ENCODE measurements at regions not wholly inside any gene's neighbourhood (a gene's known extent, or its start where the extent isn't known, plus 50 kb on each side); places are given as distances from the start of the nearest gene placed in this dataset.

DNA sequence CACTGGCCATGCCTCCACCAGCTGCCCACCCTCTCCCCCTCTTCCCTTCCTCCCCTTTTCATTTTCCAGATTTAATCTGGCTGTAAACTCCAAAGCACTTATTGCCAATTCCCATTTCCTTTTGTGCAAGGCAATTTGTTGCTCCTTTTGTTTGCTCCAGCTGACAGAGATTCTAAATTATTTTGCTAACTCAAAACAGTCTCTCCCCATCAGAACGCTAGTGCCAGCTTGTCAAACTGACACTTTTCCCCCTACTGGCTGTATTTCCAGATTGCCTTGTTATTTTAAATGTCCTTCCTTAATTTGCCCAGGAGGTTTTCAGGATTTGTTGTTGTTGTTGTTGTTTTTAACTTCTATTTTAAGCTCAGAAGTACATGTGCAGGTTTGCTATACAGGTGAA, 57.0 kb upstream of the PAK1 start:
- ChIA-PET POLR2A (no interaction called here), CTCF (interaction anchor here (0.6 to 2.0 kb wide), 2 partner anchors 17 to 505 kb away, joined by 6 to 7 read pairs; no protein-coding TSS in a partner anchor)
- H3K9me3 ChIP-seq (ENCODE audit: control insufficient read depth, insufficient read depth, low read length) = no peaks in the 10 kb centered on the region
- H3K4me3 ChIP-seq (ENCODE audit: low read depth, low read length) = no peak overlapping the region
- H3K27me3 ChIP-seq (ENCODE audit: control insufficient read depth, insufficient read depth, low read length) = no peaks in the 10 kb centered on the region
- H3K27ac ChIP-seq (ENCODE audit: low read depth, low read length) = no peak overlapping the region
- TF ChIP-seq, protein P1, sequence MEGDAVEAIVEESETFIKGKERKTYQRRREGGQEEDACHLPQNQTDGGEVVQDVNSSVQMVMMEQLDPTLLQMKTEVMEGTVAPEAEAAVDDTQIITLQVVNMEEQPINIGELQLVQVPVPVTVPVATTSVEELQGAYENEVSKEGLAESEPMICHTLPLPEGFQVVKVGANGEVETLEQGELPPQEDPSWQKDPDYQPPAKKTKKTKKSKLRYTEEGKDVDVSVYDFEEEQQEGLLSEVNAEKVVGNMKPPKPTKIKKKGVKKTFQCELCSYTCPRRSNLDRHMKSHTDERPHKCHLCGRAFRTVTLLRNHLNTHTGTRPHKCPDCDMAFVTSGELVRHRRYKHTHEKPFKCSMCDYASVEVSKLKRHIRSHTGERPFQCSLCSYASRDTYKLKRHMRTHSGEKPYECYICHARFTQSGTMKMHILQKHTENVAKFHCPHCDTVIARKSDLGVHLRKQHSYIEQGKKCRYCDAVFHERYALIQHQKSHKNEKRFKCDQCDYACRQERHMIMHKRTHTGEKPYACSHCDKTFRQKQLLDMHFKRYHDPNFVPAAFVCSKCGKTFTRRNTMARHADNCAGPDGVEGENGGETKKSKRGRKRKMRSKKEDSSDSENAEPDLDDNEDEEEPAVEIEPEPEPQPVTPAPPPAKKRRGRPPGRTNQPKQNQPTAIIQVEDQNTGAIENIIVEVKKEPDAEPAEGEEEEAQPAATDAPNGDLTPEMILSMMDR (IDR thresholded peaks at IDR 0.05; ENCODE audit: low read depth, low read length) = no peak
- DNase-seq (ENCODE audit: low read depth, low spot score) = no peak

DNA sequence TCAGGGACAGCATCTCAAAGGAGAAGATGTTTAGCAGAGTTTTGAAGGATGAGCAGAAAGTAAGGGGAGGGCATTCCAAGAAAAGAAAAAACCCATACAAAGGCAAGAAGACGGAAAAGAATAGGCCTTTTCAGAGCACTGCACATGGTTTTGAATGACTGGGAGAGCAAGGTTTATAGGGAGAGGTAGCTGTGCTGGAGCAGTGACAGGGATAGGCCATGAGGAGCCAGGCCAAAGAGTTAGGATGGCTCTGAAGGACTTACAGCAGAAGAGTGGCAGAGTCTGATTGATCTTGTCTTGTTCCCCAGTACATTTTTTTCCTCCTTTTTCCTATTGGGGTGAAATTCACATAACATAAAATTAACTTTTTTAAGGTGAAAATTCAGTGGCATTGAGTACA, 55.8 kb upstream of the PAK1 start:
- TF ChIP-seq, protein P1 (IDR thresholded peaks at IDR 0.05; ENCODE audit: low read depth, low read length) = no peak
- H3K27ac ChIP-seq (ENCODE audit: low read depth, low read length) = no peak overlapping the region
- H3K27me3 ChIP-seq (ENCODE audit: control insufficient read depth, insufficient read depth, low read length) = no peaks in the 10 kb centered on the region
- CTCF ChIA-PET = interaction anchor here (0.9 kb wide), 1 partner anchor 19 kb away, joined by 5 read pairs; no protein-coding TSS in a partner anchor
- no peaks in the 10 kb centered on the region for H3K9me3 ChIP-seq (ENCODE audit: control insufficient read depth, insufficient read depth, low read length)
- POLR2A ChIA-PET = no interaction called here
- no peak overlapping the region for H3K4me3 ChIP-seq (ENCODE audit: low read depth, low read length)
- no peak for DNase-seq (ENCODE audit: low read depth, low spot score)

DNA sequence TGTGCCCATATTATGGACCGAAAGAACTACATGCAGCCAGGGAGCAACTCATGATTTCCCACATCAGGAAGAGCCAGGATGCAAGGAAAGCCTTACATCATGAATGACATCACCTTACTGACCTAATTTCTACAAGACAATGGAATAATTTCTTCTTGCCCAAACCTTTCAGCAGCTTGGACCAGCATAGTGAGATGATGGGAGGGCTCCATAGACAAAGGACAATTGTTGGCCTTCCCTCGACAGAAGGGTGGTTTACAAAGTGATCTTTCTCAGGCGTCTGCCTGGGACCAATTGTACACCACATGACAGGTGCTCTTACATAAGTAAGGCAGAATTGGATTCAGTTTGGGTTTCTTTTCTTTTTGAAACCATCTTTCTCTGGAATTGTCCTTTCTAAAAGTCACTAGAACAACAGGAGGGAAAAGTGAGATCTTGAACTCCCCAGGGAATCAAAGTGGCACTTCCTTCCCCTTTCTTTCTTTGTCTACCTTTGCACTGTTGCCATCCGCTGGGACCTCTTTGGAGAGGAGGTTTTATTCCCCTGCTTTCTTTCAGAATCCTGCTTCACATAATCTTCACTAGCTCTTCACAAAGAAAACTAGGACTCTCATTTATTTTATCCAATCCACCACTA, 51.7 kb upstream of the PAK1 start:
- no peak overlapping the region for H3K27ac ChIP-seq (ENCODE audit: low read depth, low read length)
- POLR2A ChIA-PET = no interaction called here
- CTCF ChIA-PET = interaction anchor here (0.6 to 2.6 kb wide), 2 partner anchors 22 to 23 kb away, joined by 4 to 15 read pairs; no protein-coding TSS in a partner anchor
- H3K27me3 ChIP-seq (ENCODE audit: control insufficient read depth, insufficient read depth, low read length) = no peaks in the 10 kb centered on the region
- H3K9me3 ChIP-seq (ENCODE audit: control insufficient read depth, insufficient read depth, low read length) = no peaks in the 10 kb centered on the region
- H3K4me3 ChIP-seq (ENCODE audit: low read depth, low read length) = no peak overlapping the region
- DNase-seq (ENCODE audit: low read depth, low spot score) = no peak
- TF ChIP-seq, protein P1 (IDR thresholded peaks at IDR 0.05; ENCODE audit: low read depth, low read length) = no peak

DNA sequence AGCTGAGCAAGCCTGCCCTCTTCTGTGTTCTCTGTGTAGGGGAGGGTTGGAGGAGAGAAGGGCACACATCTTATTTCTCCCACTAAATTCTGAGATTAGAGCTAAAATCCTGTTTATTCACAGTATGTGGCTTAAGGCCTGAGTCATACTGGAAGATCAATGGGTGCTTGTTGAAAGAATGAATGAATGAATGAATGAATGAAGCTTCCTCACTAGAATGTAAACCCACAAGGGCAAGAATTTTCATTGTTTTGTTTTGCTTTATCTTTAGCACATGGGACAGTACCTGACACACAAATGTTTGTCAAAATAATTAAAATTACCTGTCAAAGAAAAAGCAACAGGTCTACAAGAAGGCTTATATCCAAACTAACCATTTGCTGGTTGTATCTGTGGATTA, 50.6 kb upstream of the PAK1 start:
- Histone ChIP-seq H3K4me3 (ENCODE audit: low read depth, low read length) (no peak overlapping the region), H3K9me3 (ENCODE audit: control insufficient read depth, insufficient read depth, low read length) (no peaks in the 10 kb centered on the region), H3K27me3 (ENCODE audit: control insufficient read depth, insufficient read depth, low read length) (no peaks in the 10 kb centered on the region), H3K27ac (ENCODE audit: low read depth, low read length) (no peak overlapping the region)
- POLR2A ChIA-PET = no interaction called here
- CTCF ChIA-PET = interaction anchor here (2.6 kb wide), 1 partner anchor 24 kb away, joined by 15 read pairs; no protein-coding TSS in a partner anchor
- DNase-seq (ENCODE audit: low read depth, low spot score) = no peak
- TF ChIP-seq, protein P1 (IDR thresholded peaks at IDR 0.05; ENCODE audit: low read depth, low read length) = no peak

DNA sequence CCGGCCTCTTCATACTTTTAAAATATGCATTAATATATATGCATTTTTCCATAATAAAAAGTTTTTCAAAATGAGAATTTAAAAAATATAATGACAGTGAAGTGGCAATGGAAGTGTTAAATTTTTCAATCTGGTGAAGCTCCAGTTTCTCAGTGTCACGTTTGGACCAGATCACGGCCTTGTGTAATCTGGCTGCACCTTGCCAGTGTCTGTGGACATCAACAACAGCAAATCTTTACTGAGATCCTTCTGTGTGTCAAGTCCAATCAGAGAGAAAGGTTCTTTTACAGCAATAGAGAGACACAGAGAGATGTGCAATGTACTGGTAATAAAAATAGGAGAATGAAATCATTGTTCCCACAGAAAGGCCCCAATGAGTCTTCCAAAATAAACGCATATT, 49.8 kb upstream of the PAK1 start:
- DNase-seq (ENCODE audit: low read depth, low spot score) = no peak
- H3K27ac ChIP-seq (ENCODE audit: low read depth, low read length) = no peak overlapping the region
- ChIA-PET CTCF (interaction anchor here (2.6 kb wide), 1 partner anchor 25 kb away, joined by 15 read pairs; no protein-coding TSS in a partner anchor), POLR2A (interaction anchor here (0.7 kb wide), 1 partner anchor 329 kb away, joined by 6 read pairs; no protein-coding TSS in a partner anchor)
- no peaks in the 10 kb centered on the region for H3K27me3 ChIP-seq (ENCODE audit: control insufficient read depth, insufficient read depth, low read length)
- TF ChIP-seq, protein P1 (IDR thresholded peaks at IDR 0.05; ENCODE audit: low read depth, low read length) = no peak
- no peak overlapping the region for H3K4me3 ChIP-seq (ENCODE audit: low read depth, low read length)
- no peaks in the 10 kb centered on the region for H3K9me3 ChIP-seq (ENCODE audit: control insufficient read depth, insufficient read depth, low read length)

Data from AG04450 (cell line).